IPS DF 19.7 (cell line): ENCODE measurements at regions not wholly inside any gene's neighbourhood (a gene's known extent, or its start where the extent isn't known, plus 50 kb on each side); places are given as distances from the start of the nearest gene placed in this dataset.

Experiments used
- DNase-seq: peaks from one replicate; pipeline ENCODE4 v3.0.0-alpha.2; 2013; ENCODE audit warnings: low read depth, low spot score

GRCh38 chr5:158303883-158304282 lies 444.9 kb upstream of the CLINT1 start:
- no peak for DNase-seq

GRCh38 chr5:158303275-158303674 lies 444.3 kb upstream of the CLINT1 start:
- DNase-seq, result no peak

GRCh38 chr5:158302029-158302428 lies 443.1 kb upstream of the CLINT1 start:
- DNase-seq, result no peak

GRCh38 chr5:158301186-158301585 lies 442.2 kb upstream of the CLINT1 start:
- DNase-seq, result no peak

- DNase-seq, result no peak
Observed at GRCh38 chr5:158300256-158300655, 441.3 kb upstream of the CLINT1 start.

- DNase-seq, result no peak
Observed at GRCh38 chr5:158297002-158297527, 438.1 kb upstream of the CLINT1 start.

GRCh38 chr5:158294701-158295100 lies 435.8 kb upstream of the CLINT1 start:
- no peak for DNase-seq

GRCh38 chr5:158292981-158293380 lies 434.0 kb upstream of the CLINT1 start:
- no peak for DNase-seq

- no peak for DNase-seq
Observed at GRCh38 chr5:158289967-158290366, 431.0 kb upstream of the CLINT1 start.

GRCh38 chr5:158288272-158288657 lies 429.3 kb upstream of the CLINT1 start:
- DNase-seq, result no peak

GRCh38 chr5:158287643-158288271 lies 428.8 kb upstream of the CLINT1 start:
- DNase-seq, result no peak

- no peak for DNase-seq
Observed at GRCh38 chr5:158286827-158287226, 427.9 kb upstream of the CLINT1 start.

GRCh38 chr5:158285698-158286097 lies 426.8 kb upstream of the CLINT1 start:
- DNase-seq, result no peak

GRCh38 chr5:158284242-158284641 lies 425.3 kb upstream of the CLINT1 start:
- no peak for DNase-seq

- DNase-seq, result no peak
Observed at GRCh38 chr5:158283397-158283796, 424.5 kb upstream of the CLINT1 start.

- DNase-seq, result no peak
Observed at GRCh38 chr5:158278216-158278925, 419.4 kb upstream of the CLINT1 start.

GRCh38 chr5:158277276-158277675 lies 418.3 kb upstream of the CLINT1 start:
- DNase-seq, result no peak

- DNase-seq, result no peak
Observed at GRCh38 chr5:158276692-158277091, 417.7 kb upstream of the CLINT1 start.

GRCh38 chr5:158275511-158275910 lies 416.6 kb upstream of the CLINT1 start:
- no peak for DNase-seq

GRCh38 chr5:158273035-158273434 lies 414.1 kb upstream of the CLINT1 start:
- peak; percentile 9 for DNase-seq

- DNase-seq, result no peak
Observed at GRCh38 chr5:158272409-158272808, 413.5 kb upstream of the CLINT1 start.

GRCh38 chr5:158270996-158271554 lies 412.1 kb upstream of the CLINT1 start:
- no peak for DNase-seq

- no peak for DNase-seq
Observed at GRCh38 chr5:158268286-158268685, 409.3 kb upstream of the CLINT1 start.
